HG02884 (cell line): ENCODE measurements at regions not wholly inside any gene's neighbourhood (a gene's known extent, or its start where the extent isn't known, plus 50 kb on each side); places are given as distances from the start of the nearest gene placed in this dataset.
"Not testable (repeated sequence)": the region's sequence is repeated elsewhere in the genome, so short reads cannot be mapped to it uniquely, and the experiment has no call there.

Source experiments
- ATAC-seq: cut with Tn5 transposase; IDR thresholded peaks from one replicate; pipeline ENCODE4 v1.9.1; 2021; ENCODE audit warnings: mild to moderate bottlenecking, moderate library complexity; ENCODE audit not compliant: unreplicated experiment

DNA sequence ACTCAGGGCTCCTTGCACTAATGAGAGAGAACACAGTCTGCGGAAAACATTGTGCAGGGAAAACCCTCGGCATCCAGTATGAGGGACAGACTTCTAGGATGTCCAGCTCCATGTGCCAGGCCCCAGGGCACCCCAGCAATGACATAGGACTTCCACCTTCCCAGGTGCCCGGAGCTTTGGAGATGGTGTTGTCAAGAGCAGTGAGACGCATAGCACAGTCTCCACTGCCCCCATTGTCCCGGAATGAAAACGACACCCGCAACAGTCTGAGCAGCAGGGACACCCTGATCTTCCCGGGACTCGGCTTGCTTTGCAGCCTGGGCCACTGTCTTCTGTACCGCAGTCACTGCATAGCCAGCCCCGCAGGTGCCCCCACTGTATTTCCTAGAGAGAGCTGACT lies 339.2 kb upstream of the ADARB2 start:
- ATAC-seq: no peak

GRCh38 chr10:2067015-2067414 lies 329.7 kb upstream of the ADARB2 start:
- ATAC-seq: no peak

DNA sequence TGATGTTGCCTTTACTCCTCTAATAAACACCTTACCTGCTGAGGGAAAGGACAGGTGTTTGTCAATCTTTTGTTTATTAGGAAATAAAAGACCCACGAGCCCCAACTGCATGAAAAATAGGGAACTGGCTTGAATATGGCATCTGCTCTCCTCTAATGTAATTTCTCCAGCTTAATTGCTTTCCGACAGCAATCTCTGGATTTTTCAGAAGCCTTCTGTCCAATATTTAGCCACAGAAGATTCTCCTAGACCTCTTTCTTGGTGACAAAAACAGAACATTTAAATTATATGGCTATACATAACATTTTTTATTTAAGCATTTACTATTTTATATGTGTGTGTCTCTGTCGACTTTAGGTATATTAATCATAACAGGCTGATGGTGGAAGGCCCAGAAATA lies 317.4 kb upstream of the ADARB2 start:
- no peak for ATAC-seq

DNA sequence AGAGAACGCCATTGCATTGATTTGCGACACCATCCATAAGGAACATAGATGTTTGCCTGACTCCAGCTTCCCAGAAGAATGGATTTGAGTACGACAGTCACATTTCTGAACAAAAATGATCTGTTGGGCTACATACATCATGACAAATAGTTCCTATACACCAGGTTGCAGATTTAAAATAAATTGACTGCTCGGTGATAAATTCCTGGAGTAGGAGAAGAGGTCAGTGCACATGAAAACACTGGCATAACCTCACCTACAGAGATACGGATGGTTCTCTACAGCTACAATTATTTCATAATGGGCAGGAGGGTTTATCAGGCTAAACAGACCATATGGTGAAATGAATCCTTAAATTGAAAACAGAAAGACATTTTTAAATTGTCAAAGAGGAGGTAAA lies 316.5 kb upstream of the ADARB2 start:
- no peak for ATAC-seq

DNA sequence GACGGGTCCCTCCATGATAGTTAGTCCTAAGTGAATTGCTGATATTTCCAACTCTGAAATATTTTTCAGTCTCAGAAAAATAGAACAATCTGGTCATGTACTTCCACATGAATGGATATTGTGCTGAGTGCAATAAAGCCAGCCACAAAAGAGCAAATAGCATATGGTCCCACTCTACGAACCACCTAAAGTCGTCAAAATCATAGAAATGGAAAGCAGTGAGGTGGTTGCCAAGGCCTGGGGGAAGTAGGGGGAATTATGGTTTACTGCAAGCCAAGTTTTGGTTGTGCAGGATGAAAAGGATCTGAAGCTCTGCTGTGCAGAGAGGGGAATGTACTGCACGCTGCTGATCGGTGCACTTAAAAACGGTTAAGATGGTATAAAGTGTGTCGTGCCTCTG lies 313.8 kb upstream of the ADARB2 start:
- ATAC-seq: no peak

DNA sequence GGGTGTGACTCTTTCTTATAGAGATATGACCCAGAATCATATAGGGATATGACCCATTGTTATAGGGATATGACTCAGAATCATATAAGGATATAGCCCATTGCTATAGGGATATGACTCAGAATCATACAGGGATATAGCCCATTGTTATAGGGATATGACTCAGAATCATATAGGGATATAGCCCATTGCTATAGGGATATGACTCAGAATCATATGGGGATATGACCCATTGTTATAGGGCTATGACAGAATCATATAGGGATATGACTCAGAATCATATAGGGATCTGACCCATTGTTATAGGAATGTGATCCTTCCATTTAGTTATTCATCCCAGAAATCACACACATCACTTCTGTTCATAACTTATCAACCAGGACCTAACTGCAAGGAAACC lies 312.2 kb upstream of the ADARB2 start:
- no peak for ATAC-seq

- no peak for ATAC-seq
Observed at GRCh38 chr10:2048337-2048973, 311.1 kb upstream of the ADARB2 start.

DNA sequence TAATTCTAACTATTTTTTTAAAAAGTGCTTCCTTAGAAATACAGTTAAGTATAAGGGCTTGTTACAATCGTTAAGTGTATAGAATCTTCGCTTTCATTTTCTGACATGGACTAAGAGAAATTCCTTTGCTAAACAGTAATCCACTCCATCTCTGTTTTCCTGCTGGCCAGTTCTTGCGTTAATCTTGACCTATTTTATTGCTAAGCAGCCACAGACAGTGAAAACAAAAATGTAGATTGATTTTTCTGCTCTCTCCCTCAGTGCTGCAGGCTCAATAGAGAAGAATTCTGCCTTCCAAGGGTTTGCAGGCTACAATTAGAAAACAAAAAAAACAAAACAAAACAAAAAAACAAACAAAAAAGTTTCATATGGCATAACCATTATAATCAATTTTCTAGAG lies 310.4 kb upstream of the ADARB2 start:
- no peak for ATAC-seq

- ATAC-seq: no peak
Observed at GRCh38 chr10:2043379-2043778, 306.1 kb upstream of the ADARB2 start.

GRCh38 chr10:2038036-2038435 lies 300.7 kb upstream of the ADARB2 start:
- ATAC-seq: no peak

DNA sequence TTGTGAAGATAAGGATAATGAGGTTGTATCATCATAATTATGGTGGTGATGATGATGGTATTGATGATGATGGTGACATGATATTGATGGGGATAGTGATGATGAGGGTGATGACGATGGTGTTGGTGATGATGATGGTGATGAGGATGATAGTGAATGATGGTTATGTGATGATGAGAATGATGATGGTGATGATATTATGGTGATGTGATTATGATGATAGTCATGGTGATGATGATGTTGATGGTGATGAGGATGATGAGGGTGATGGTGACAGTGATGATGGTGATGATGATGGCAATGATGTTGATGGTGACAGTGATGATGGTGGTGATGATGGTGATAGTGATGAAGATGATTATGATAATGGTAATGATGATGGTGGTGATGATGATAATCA lies 299.9 kb upstream of the ADARB2 start:
- ATAC-seq: no peak

- no peak for ATAC-seq
Observed at GRCh38 chr10:2036209-2036608, 298.9 kb upstream of the ADARB2 start.

DNA sequence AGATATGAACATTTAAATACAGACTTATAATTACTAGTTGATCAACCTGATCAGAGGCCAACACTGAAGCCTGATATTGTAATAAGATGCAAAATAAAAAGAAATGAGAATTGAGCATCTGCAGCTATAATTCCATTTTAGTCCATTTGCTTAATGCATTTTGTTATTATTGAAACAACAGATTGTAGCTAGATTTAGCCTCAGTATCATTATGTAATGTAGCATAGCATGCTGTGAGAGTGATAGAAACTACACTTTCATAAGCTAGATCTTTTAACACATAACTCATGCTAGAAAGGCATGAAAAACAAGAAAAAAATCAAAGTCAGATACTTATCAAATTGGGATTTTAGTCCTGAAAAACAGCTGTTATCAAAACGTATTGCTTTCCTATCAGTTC lies 292.7 kb upstream of the ADARB2 start:
- no peak for ATAC-seq

- no peak for ATAC-seq
Observed at GRCh38 chr10:2026936-2027335, 289.6 kb upstream of the ADARB2 start.

DNA sequence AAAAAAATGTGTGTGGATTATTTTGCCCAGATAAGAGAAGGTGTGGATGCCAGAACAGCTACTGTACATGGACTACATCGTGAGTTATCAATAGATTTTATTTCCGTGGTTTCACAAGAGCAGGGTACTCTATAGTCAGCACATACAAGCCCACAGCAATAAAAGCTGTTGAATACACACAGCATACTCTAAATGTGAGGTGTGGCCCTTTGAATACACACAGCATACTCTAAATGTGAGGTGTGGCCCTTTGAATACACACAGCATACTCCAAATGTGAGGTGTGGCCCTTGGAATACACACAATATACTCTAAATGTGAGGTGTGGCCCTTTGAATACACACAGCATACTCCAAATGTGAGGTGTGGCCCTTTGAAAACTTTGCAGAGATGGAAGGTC lies 287.4 kb upstream of the ADARB2 start:
- not testable (repeated sequence) for ATAC-seq

DNA sequence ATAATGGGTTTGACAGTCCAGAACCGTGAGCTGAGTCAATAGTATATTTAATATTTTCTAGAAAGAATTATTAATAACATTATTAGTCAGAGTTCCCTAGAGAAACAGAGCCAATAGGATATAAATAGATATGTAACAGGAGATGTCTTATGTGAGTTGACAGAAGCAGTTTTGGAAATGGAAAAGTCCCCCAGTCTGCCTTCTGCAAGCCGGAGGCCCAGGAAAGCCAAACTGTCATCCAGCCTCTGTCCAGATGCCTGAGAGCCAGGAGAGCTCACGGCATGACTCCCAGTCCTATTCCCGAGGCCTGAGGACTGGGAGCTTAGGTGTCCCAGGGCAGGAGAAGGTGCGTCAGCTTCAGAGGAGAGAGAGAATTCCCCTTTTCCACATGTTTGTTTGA lies 286.4 kb upstream of the ADARB2 start:
- ATAC-seq: no peak

DNA sequence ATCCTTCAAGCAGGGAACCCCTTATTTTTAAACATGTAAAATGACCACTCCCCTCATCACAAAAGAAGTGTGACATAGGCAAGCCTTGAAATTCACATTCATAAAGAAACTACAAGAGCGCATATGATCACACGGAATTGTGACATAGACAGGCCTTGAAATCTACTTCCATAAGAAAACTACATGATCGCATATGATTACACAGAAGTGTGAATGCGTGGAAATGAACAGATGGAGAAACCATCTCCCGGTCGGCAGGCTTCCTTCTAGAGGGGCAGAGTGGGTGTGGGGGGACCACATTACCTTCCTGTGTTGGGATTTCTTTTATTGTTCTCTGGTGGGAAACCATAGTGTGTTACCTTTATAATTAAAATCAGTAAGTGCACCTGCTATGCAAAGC lies 285.1 kb upstream of the ADARB2 start:
- no peak for ATAC-seq

- ATAC-seq: no peak
Observed at GRCh38 chr10:2020836-2021235, 283.5 kb upstream of the ADARB2 start.

DNA sequence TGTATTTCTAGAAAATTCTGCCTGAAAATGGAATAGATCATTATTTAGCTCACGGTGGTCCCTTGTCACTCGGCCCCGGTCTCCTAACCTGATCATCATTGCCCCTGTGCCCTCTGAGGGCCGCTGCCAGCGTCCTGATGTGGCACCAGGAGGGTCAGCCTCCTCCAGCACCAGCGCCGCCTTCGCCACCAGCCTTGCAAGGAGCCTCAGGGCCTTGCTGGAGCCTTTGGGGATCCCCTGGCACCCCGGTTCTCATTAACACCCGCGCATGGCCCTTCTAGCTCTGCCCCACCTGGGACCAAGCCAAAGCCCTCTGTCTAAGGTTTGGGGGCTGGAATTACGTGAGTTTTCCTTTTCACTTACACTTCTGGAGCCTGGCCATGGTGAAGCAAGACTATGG lies 282.5 kb upstream of the ADARB2 start:
- ATAC-seq: no peak

DNA sequence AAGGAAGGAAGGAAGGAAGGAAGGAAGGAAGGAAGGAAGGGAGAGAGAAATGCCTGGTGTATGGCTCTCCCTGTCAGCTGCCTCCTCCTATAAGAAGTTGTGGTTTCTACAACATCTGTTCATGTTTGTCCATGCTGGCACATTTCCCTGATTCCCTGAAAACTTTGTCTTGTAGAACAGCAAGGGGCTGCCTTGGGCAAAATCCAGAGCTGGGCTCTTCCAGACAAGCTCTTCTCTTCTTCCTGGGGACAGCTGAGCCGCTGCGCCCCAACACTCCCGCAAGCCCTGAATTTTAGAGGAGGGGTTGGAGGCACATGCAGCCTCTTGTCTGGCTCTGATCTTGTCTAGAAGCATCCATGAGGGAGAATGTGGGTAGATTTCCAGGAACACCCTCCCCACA lies 282.0 kb upstream of the ADARB2 start:
- no peak for ATAC-seq

DNA sequence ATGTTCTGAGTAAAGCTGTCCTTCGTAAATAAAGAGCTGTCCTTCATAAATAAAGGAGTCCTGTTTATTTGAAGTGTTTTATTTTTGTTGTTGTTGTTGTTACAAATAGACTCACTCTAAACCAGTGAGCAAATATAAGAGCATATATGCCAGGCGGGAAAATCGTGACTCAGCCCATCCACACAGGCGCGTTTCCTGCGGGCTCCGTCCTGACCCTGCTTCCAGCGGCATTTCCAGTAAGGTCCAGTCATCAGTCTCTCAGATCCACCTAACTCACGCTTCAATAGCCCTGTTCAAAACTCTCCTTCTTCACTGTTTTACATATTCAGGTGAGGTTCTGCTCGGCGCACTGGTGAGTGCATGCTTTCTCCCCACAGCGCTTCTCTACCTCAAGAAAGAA lies 277.2 kb upstream of the ADARB2 start:
- no peak for ATAC-seq

- no peak for ATAC-seq
Observed at GRCh38 chr10:2012209-2012608, 274.9 kb upstream of the ADARB2 start.

- no peak for ATAC-seq
Observed at GRCh38 chr10:2011106-2011716, 273.9 kb upstream of the ADARB2 start.
